ENCODE measurements at regions not wholly inside any gene's neighbourhood (a gene's known extent, or its start where the extent isn't known, plus 50 kb on each side); places are given as distances from the start of the nearest gene placed in this dataset.
"Not testable (repeated sequence)": the region's sequence is repeated elsewhere in the genome, so short reads cannot be mapped to it uniquely, and the experiment has no call there.

DNA sequence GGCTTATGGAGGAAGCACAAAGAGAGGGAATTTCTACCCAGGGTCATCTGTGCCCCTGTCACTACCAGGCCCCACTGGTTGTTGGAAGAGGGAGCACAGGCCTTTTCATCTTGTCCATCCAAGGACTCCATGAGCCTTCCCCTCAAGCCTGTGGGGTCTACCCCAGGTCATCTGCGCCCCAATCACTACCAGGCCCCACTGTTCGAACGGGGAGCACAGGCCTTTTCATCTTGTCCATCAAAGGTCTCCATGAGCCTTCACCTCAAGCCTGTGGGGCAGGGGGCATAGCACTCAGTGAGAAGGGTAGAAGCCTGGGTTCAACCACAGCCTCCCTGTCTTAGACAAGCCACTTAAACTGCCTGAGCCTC is 101.5 kb upstream of the CDH5 start:
- DNase-seq: no peak

DNA sequence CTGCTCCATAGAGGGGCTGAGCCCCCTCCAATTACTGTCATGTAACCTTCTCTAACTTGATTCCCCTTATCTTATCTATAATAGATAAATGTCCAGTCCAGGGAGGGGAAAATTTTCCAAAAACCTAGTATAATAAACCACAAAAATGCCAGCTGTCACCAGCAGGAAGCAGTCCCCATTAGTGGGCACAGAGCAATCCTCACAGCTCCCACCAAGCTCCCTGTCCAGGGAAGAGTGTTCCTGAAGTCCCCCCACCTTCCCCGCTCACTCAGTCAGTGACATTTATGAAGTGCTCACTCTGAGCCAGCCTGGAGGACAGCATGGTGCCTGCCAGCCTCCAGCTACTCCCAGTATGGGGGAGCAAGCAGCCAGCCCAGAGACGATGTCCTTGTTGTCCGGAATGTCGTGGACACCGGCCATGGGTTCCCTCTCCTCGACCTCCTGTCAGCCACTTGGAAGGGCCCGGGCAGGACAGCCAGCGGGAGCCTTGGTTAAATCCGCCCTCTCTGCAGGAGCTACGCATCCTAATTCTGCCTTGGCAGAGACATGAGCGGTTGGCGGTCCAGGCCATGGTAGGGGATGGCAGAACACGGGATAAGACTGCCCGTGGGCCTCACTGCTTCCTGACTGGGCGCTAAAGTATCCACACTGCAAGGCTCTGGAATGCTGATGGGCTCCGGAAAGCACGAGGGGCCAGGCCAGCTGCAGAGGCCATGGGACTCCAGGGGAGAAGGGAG is 102.0 kb upstream of the CDH5 start:
- DNase-seq: no peak

GRCh38 chr16:66263973-66264310 is 102.5 kb upstream of the CDH5 start:
- DNase-seq: no peak

DNA sequence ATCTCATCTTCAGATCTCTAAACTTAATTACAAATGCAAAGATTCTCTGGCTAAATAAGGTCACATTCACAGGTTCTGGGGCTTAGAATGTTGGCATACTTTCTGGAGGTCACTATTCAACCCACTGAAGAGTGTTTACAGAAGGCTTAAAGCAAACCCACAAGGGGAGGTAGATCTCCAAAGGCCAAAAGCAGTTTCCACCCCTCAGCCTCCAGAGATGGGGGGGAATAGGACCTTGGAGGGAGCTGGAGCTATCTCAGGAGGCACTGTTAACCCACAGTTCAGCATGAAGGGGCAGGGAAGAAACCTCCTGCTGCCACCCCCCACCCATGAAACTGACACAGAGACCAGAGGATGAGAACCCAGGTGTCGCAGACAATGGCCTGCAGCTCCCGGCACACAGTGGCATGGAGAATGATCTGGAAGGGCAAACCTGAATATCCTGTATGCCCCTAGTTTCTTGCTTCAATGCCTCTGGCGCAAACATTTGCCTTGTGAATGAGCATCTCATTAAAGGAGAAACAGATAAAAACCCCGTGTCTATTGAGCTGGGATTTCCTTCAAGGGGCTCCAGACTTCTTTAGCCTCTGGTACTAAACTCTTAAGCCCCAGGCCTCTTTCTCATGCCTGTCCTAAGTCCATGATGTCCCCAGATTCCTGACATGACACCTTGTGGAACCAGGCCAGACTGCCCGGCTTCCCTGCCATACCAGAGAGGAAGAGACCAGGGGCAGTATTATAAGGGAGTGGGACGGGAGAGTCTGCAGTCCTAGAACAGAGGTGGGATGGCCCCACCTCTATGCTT is 103.1 kb upstream of the CDH5 start:
- no peak for DNase-seq

DNA sequence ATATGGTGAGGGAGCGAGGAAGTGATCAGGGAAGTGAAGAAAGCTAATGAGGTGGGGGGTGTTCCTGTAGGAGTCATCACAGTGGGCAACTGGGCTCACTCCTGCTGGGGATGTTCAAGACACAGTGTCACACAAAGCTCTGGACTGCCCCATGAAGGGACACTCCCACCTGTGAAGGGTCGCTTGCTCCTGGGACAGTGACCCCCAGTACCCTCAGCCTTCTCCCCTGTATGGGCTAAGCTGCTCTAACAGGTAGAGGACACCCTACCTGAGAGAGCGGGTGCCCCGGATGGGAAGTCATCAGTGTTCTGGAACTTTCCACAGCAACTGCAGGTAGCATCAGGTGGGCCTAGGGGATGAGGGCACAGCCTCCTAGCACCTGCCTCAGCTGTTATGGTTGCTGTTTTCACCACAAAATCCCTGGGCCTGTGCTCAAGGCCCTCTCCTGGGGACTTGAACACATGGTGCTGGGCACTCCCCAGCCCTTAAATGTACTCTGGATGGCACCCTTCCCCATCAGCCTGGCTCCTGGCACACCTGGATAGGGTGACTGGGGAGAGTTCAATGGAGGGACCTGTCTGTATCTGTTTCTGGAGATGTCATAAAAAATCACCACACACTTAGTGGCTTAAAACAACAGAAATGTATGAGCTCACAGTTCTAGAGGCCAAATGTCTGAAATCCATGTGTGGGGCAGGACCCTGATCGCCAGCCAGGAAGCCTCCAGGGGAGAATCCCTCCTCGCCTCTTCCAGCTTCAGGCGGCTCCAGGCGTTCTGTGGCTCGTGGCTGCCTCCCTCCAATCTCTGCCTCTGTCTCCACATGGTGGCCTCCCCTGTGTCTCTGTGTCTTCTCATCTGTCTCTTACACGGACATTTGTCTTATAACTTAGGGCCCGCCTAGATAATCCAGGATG is 104.0 kb upstream of the CDH5 start:
- DNase-seq: no peak

GRCh38 chr16:66261826-66262225 is 104.7 kb upstream of the CDH5 start:
- no peak for DNase-seq

GRCh38 chr16:66260522-66261254 is 105.8 kb upstream of the CDH5 start:
- DNase-seq: no peak

DNA sequence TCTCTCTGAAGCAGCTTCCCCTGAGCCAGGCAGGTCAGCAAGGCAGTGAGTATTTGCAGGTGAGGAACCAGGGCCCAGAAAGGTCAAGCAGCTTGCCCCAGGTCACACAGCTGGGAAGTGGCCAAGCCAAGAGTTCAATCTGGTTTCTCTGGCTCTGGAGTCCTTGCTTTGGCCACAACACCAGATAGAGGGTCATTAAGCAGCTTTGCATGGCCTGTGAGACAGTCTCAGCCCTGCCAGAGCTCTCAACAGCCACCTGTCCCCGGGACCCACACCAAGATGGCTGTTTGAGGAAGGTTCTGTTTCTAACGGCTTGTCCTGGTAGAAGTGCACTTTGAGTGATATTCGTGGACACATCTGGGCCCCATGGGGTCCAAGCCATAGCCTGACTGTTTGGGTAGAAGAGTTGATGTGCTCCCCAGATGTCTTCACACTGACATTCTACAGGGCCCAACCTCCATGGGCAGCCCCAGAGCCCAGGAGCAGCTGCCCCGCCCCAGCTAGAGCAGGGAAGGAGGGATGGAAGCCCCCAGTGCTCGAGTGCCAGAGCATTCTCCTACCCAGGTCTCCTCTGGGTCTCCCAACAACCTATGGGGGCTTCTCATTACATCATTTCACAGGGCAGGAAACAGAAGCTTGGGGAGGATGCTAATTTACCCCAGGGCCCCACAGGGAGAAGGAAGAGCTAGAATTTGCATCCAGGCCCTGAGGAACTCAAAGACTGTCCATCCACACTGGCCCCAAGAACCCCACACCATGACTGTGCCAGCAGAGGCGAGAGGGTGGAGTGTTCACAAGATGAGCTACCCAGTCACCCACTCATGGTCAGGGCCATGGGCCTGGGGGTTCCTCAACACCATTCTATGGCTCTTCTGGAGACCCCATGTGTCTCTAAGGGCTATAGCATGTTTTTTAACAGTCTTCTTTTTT is 107.3 kb upstream of the CDH5 start:
- DNase-seq: no peak

DNA sequence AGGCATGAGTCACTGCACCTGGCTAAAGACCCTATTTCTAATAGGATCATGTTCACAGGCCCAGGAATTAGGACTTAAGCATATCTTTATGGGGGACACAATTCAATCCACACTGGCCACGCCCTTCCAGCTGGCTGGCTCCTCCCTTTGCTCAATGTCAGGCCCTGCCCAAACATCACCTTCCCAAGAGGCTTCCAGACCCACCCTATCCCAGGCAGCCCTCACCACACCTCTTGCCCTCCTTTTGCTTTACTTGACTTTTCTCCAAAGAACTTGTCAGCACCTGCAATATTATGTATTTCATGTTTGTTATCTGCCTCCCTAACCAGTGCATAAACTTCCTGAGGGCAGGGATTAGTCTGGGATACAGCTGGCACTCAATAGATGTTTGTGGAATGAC is 109.6 kb upstream of the CDH5 start:
- DNase-seq: no peak

- DNase-seq: no peak
Observed at GRCh38 chr16:66255647-66256046, 110.8 kb upstream of the CDH5 start.

GRCh38 chr16:66254751-66255150 is 111.7 kb upstream of the CDH5 start:
- no peak for DNase-seq

GRCh38 chr16:66254106-66254505 is 112.4 kb upstream of the CDH5 start:
- DNase-seq: no peak

GRCh38 chr16:66251476-66252160 is 114.9 kb upstream of the CDH5 start:
- no peak for DNase-seq

DNA sequence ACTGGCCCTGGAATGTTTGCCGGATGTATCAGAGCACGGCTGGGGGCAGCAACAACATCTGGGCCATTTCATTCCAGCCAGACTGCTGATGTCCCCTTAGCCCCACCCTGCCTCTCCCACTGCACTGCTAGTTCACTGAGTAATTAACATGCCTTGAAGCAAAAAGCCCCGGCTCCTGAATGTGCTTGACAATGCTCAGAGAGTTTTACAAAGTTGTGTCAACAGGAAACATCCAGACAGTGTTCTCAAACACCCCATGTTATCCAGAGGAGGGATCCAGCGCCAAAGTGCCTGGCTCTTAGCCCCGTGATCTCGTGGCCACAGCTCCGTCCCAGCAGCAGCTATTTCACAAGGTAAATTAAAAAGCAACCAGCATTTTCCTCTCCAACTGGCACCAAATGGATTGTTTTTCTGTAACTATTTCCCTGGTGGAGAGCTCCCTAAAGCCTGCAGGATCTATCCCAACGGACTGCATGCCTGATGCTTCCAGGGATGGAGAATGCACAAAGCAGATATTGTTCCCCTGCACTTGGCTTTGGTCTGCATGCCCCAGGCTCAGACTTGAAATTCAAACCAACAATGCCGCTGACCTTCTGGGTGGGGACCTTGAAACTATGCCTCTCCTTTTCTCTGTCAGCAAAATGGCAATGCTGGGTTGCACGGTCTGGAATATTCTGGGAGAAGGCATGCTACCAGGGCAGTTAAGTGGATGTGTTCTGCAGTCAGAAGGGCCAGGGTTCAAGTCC is 115.6 kb upstream of the CDH5 start:
- no peak for DNase-seq

GRCh38 chr16:66247516-66248481 is 118.7 kb upstream of the CDH5 start:
- no peak for DNase-seq

GRCh38 chr16:66245868-66246267 is 120.6 kb upstream of the CDH5 start:
- DNase-seq: no peak

DNA sequence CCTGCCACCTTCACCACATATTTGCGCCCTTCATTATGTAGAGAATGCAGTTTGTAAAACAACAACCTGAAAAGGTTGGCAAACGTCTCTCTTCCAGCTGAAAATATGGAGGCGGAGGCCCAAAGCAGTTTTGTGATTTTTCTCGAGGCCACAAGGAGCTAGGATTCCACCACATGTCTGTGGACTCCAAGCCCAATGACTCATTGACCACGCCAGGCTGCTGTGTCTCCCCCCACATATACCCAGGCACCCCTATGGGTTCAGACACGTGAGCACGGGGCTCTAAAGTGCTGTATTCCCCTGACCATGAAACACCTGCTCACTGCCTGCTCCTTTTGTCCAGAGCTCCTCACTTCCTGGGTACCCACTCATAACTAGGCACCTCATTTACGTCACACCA is 121.4 kb upstream of the CDH5 start:
- no peak for DNase-seq

- no peak for DNase-seq
Observed at GRCh38 chr16:66242672-66243071, 123.8 kb upstream of the CDH5 start.

GRCh38 chr16:66242206-66242605 is 124.3 kb upstream of the CDH5 start:
- DNase-seq: not testable (repeated sequence)

Measured in NCI-H345 (cell line).